Omental fat pad (tissue), 3 donors: ENCODE measurements at regions not wholly inside any gene's neighbourhood (a gene's known extent, or its start where the extent isn't known, plus 50 kb on each side); places are given as distances from the start of the nearest gene placed in this dataset.

Source experiments
- ATAC-seq: fragments of 150-250 bp; one replicate; pipeline ENCODE4 v1.9.1; 2016; ENCODE audit warnings: mild to moderate bottlenecking, moderate library complexity; ENCODE audit not compliant: low FRiP score
- DNase-seq: peaks from one replicate; pipeline ENCODE4 v3.0.0-alpha.2; 2019; ENCODE audit warnings: low spot score
- CTCF ChIP-seq, 3 donors: fragments of 450-650 bp; IDR thresholded peaks; one replicate each; pipeline ENCODE4 v1.5.1; 2016 to 2017; ENCODE audit warnings: antibody characterized with exemption in 3 of 3, mild to moderate bottlenecking in 3 of 3, moderate library complexity in 2 of 3

DNA sequence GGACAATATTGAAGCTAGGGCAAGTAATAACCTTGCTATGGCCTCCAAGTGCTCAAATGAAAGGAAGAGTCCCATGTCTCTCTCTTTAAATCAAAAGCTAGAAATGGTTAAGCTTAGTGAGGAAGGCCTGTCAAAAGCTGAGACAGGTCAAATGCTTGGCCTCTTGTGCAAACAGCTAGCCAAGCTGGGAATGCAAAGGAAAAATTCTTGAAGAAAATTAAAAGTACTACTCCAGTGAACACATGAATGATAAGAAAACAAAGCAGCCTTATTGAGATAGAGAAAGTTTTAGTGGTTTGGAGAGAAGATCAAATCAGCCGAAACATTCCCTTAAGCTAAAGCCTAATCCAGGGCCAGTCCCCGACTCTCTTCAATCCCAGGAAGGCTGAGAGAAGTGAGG is 84.1 kb upstream of the PLEKHA5 start:
- DNase-seq (no peak), ATAC-seq (no peak)
- TF ChIP-seq CTCF (IDR thresholded peaks at IDR 0.05): no peak

DNA sequence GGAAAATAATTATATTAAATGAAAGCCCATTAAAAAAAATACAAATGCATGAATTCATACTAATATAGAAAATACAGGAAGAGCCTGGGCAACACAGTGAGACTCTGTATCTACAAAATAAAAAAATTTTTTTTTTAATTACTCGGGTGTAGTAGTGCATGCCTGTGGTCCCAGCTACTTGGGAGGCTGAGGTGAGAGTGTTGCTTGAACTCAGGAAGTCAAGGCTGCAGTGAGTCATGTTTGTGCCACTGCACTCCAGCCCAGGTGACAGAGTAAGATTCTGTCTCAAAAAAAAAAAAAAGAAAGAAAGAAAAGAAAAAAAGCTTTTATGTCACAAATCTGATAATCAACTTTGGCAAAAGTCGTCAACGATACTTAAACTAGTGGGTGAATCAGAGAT is 80.6 kb upstream of the PLEKHA5 start:
- ATAC-seq (no peak), DNase-seq (no peak)
- TF ChIP-seq CTCF (IDR thresholded peaks at IDR 0.05): no peak

DNA sequence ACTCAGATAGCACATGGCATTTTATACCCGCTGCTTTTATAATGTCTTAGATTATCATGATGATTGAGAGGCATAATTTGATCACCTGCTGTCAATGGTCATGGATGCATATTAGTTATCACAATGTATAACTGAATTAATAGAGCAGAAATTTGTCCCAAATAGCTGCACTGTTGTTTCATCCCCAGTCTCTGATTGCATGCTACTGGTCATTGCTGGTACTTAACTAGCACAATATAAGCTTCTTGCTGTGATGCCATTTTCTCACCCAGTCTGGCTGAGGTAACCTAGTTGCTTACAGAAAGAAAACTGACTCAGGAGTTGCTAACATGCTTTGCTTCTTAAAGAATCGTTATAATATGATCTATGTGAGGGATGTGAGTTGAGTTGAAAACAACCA is 76.8 kb upstream of the PLEKHA5 start:
- DNase-seq (no peak), ATAC-seq (no peak)
- TF ChIP-seq CTCF (IDR thresholded peaks at IDR 0.05): no peak

- ATAC-seq (no peak), DNase-seq (no peak)
- TF ChIP-seq CTCF (IDR thresholded peaks at IDR 0.05): no peak
These were observed 76.3 kb upstream of the PLEKHA5 start for GRCh38 chr12:19053218-19053617.

DNA sequence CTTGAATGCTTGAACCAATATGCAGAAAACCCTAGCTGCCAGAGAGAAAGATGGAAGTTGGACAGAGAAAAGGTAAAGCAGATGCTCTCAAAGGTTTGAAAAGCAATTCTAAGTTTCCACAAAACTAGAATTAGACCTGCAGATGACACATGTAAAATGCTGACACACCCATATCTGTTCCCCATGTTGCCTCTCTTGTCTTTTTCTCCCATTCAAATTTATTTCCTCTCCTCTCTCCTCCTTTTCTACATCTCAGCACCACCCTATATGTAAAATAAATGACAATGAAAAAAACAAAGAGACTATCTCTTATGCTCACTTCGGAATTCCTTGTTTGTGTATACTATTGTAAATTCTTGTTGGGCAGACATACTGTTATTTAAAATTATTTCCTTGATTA is 75.5 kb upstream of the PLEKHA5 start:
- TF ChIP-seq CTCF (IDR thresholded peaks at IDR 0.05): no peak
- ATAC-seq (no peak), DNase-seq (no peak)

DNA sequence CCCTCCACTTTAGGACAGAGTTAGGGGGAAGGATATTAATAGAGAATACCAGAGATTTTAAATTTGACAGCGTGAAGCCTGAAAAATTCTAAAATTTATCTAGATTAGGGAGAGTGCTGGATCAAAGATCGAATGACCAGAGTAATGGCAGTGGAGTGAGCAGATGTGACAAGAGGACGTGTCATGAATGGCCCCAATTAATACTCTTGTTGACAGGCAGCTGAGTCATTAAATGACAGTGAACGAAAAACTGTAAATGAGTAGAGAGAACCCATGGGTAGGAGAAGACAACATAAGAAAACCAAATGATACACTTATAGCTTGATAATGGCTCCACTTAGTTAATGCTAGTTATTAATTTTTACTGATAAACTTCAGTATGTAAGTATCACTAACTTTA is 73.9 kb upstream of the PLEKHA5 start:
- DNase-seq (no peak), ATAC-seq (no peak)
- no peak for TF ChIP-seq CTCF (IDR thresholded peaks at IDR 0.05)

DNA sequence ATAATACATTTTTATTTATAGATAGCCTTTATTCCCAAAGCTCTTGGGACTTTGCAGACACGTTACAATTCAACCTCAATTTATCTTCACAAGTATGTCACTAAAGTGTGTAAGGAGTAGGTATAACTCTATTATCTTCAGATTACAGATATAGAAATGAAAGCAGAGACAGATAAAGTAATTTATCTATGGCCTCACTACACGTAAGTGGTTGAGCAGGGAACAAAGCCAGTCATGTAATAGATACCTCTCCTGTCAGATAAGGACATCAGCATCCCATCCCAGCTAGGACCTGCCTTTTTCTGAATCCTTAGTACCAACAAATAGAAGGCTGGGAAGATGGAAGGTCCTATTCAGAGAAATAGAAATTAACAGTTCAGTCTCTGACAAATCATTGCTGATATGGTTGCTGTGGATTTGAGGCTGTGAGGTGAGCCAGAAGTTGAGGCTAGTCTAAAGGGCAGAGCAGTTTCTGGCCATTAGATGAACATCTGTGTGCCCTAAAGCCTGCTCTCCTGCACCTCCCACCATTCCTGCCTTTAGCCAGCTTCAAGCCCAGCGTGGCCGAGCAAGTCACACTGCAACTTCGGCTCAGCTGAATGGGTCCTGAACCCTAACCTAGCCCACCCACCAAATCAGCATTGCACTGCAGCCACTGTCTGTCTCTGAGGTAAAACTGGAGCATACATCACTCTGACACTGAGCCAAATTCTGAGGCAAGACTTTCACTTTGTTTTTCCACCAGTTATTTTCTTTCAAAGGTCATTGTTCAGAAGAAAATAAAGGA is 71.1 kb upstream of the PLEKHA5 start:
- no peak for ATAC-seq
- no peak for TF ChIP-seq CTCF (IDR thresholded peaks at IDR 0.05)
- no peak for DNase-seq
